ENCODE measurements at regions not wholly inside any gene's neighbourhood (a gene's known extent, or its start where the extent isn't known, plus 50 kb on each side); places are given as distances from the start of the nearest gene placed in this dataset.

DNA sequence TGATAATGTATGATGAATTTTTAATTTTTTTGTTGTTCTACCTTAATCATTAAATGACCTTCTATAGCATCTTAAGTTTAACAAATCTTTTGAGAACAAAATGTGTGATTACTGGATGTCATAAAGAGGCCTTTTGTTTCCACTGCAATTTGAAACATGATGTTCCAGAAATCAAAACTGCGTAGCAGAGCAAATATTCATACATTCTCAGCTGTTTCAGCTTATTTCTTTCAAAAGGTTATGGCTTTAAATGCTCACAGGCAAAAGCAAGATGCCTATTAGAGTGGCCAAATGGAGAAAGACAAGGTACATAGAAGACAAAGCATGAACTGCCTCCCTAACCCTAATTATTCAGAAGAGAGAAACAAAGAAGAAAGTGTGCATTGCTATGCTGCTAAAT lies 233.0 kb upstream of the SLC7A11 start:
- TF ChIP-seq ZNF274 (IDR thresholded peaks at IDR 0.05; ENCODE audit: low read depth, low read length) (no peak), YY1 (IDR thresholded peaks at IDR 0.05; ENCODE audit: insufficient read depth, insufficient read length) (no peak)
